Activated CD4-positive, alpha-beta T cell treated with anti-CD3 and anti-CD28 coated beads, Interleukin-2, amount 10 ng/mL, durations not matched to agents 24 days and 14 days (primary cell): ENCODE measurements at regions not wholly inside any gene's neighbourhood (a gene's known extent, or its start where the extent isn't known, plus 50 kb on each side); places are given as distances from the start of the nearest gene placed in this dataset.
"Not testable (repeated sequence)": the region's sequence is repeated elsewhere in the genome, so short reads cannot be mapped to it uniquely, and the experiment has no call there.

Experiments
- DNase-seq: peaks from one replicate; pipeline ENCODE4 v3.0.0; 2022
- H3K27ac Mint-ChIP-seq: one replicate; pipeline ENCODE4 v1.8.0; 2022; ENCODE audit warnings: mild to moderate bottlenecking, mixed read lengths
- H3K27me3 Mint-ChIP-seq: one replicate; pipeline ENCODE4 v1.8.0; 2022; ENCODE audit warnings: mixed read lengths
- H3K36me3 Mint-ChIP-seq: one replicate; pipeline ENCODE4 v1.8.0; 2022; ENCODE audit warnings: low read depth, mild to moderate bottlenecking, mixed read lengths
- H3K4me1 Mint-ChIP-seq: one replicate; pipeline ENCODE4 v1.8.0; 2021; ENCODE audit warnings: mixed read lengths
- H3K4me3 Mint-ChIP-seq: one replicate; pipeline ENCODE4 v1.8.0; 2022; ENCODE audit warnings: mild to moderate bottlenecking, moderate library complexity, mixed read lengths
- H3K9me3 Mint-ChIP-seq: one replicate; pipeline ENCODE4 v1.8.0; 2021; ENCODE audit warnings: mixed read lengths
- intact Hi-C: fragments of 100-400 bp; cut with micrococcal nuclease; formaldehyde crosslinking; loops from one replicate; pipeline ENCODE4 v1.15.1; 2023

DNA sequence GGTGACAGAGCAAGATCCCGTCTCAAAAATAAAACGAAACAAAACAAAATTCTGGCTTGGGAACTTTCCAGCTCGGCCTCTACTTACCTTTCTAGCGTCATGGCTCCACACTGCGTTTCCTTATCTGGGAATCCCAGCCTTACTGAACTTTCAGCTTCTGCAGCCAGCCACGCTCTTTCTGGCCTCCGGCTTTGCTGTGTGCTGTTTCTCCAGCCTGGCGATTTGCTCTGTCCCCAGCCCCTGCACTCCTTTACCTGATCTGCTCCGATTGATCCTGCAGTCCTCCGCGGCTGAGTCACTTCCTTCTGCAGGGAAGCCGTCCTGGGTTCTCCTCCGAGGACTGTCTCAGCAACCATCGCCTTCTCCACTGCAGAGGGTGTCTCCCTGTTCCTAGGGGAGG lies 71.0 kb upstream of the FAM171A1 start:
- Mint-ChIP-seq H3K9me3 (no peaks in the 10 kb centered on the region), H3K27ac (no peak overlapping the region)
- intact Hi-C loops: no loop called here

DNA sequence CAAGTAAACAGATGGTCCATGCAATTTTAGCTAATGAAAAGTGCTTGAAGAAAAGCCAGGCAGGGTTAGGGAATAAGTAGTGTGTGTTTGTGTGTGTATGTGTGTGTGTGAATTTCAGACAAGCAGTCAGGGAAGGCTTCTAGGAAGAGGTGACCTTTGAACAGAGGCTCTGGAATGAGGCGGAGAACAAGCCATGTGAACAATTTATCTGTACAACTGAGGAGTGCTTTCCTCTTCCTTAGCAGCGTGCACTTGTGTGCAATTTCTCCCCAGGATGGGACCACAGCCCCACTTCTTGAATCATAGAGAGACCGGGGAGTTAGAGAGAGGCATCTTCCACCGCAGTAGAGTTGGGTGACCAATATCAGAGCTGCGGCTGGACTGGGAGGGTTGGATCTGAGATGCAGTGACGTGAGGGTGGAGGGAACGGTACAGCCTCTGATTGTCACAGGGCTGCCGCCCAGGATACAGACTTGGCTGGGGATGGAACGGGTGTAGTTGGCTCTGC lies 69.2 kb upstream of the FAM171A1 start:
- H3K27ac Mint-ChIP-seq: no peak overlapping the region
- H3K27me3 Mint-ChIP-seq: peaks cover 20% of the 10 kb centered on the region
- intact Hi-C loops: no loop called here
- H3K9me3 Mint-ChIP-seq: no peaks in the 10 kb centered on the region
- no peaks in the 10 kb centered on the region for H3K36me3 Mint-ChIP-seq
- H3K4me1 Mint-ChIP-seq: no peaks in the 10 kb centered on the region
- no peak overlapping the region for H3K4me3 Mint-ChIP-seq
- no peak for DNase-seq

More for the DNA sequence above, 71.0 kb upstream of the FAM171A1 start:
- H3K4me1 Mint-ChIP-seq: no peaks in the 10 kb centered on the region
- H3K4me3 Mint-ChIP-seq: no peak overlapping the region
- peaks cover 15% of the 10 kb centered on the region for H3K27me3 Mint-ChIP-seq
- H3K36me3 Mint-ChIP-seq: no peaks in the 10 kb centered on the region
- no peak for DNase-seq

DNA sequence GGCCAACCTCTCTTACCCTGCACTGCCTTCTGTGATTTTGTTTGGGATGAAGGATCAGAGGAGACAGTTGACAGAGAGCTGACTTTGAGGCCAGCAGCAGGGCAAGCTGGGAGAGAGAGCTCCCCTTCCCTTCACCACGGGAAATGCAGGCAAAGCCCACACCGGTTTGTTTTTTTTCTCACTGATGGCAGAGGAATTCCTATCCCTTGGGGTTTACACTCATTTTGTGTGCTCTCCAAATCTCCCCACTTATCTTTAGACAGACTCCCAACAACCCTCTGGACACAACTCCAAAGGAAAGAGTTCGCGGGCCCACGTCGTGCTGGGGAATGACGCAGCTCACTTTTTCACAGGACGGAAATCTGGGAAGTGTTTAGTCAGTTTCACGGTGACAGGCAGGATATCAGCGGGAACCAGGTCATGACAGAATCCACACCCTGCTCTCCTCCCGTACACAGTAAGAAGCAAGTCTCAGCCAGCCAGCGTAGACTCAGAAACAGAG lies 68.3 kb upstream of the FAM171A1 start:
- no peaks in the 10 kb centered on the region for H3K9me3 Mint-ChIP-seq
- H3K36me3 Mint-ChIP-seq: no peaks in the 10 kb centered on the region
- H3K27me3 Mint-ChIP-seq: peaks cover 20% of the 10 kb centered on the region
- H3K27ac Mint-ChIP-seq: no peak overlapping the region
- H3K4me3 Mint-ChIP-seq: no peak overlapping the region
- intact Hi-C loops: no loop called here
- DNase-seq: no peak
- no peaks in the 10 kb centered on the region for H3K4me1 Mint-ChIP-seq

DNA sequence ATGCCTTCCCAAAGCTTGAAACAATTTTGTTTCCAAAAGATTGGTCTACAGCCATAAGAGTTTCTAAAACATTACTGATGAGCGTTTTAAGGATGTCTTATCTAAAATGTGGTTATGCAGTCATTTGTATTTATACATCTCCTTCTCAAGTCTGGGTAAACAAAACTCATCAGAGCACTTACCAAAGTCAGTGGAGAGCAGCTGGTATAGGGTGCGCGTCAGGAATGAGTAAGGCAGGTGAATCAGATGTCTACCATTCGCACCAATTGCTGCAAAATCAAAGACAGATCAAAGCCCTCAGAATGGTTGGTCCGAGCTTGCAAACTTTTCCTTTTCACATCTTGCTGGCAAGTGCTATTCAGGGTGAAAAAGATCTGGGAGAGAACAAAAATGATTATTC lies 65.6 kb upstream of the FAM171A1 start:
- peaks cover 24% of the 10 kb centered on the region for H3K27me3 Mint-ChIP-seq
- H3K36me3 Mint-ChIP-seq: no peaks in the 10 kb centered on the region
- H3K9me3 Mint-ChIP-seq: no peaks in the 10 kb centered on the region
- peaks cover 5% of the 10 kb centered on the region for H3K4me1 Mint-ChIP-seq
- DNase-seq: no peak
- H3K4me3 Mint-ChIP-seq: no peak overlapping the region
- intact Hi-C loops: no loop called here
- H3K27ac Mint-ChIP-seq: no peak overlapping the region

DNA sequence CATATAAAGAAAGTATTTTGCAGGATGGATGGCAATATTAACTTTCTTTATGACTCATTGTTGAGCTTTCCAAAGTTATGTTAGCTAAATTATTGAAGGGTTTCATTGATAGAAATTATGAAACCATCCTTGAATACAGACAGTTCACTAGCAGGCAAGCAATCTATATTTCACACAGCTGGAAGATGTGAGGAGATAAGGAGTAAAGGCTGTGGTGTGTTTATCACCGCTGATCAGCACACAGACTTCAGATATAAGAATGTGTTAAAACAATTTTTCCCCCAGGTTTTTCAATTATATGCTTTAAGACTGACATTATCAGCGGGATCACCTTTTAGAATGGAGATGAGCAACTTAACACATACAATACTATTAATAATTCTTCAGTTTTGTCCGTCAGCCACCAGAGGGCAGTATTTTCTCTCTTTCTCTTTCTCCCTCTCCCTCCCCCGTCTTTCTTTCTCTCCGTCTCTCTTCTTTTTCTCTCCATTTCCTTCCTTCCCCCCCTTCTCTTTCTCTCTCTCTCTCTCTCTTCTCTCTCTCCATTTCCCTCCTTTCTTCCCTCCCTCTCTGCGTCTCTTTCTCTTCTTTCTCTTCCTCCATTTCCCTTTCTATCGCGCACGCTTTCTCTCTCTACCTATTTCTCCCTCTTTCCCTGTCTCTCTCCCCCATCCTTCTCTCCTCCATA lies 62.9 kb upstream of the FAM171A1 start:
- intact Hi-C loops: loop anchor here (5.0 kb wide), 2 partner anchors 293 to 388 kb away; no protein-coding TSS in a partner anchor
- H3K27me3 Mint-ChIP-seq: peaks cover 15% of the 10 kb centered on the region
- H3K4me3 Mint-ChIP-seq: peak overlapping the region; percentile 85
- peaks cover 5% of the 10 kb centered on the region for H3K4me1 Mint-ChIP-seq
- H3K36me3 Mint-ChIP-seq: no peaks in the 10 kb centered on the region
- peak; percentile 81 for DNase-seq
- no peaks in the 10 kb centered on the region for H3K9me3 Mint-ChIP-seq
- H3K27ac Mint-ChIP-seq: no peak overlapping the region

DNA sequence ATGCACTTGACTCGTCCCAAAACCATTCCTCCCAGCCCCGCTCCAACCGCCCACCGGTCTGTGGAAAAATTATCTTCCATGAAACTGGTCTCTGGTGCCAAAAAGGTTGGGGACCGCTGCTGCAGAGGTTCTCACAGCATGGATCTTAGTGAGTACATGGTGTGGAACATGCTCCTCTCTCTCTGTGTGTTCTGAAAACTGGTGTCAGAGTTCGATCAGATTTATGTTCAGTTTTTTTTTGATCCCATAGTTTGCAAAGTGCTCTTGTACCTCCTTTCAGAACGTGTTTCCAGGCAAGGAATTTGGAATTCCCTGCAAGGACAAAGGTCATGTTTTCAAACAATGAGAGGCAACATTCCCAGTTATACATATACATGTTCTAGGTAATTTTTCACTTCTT lies 61.2 kb upstream of the FAM171A1 start:
- intact Hi-C loops: loop anchor here (5.0 kb wide), 2 partner anchors 295 to 390 kb away; no protein-coding TSS in a partner anchor

DNA sequence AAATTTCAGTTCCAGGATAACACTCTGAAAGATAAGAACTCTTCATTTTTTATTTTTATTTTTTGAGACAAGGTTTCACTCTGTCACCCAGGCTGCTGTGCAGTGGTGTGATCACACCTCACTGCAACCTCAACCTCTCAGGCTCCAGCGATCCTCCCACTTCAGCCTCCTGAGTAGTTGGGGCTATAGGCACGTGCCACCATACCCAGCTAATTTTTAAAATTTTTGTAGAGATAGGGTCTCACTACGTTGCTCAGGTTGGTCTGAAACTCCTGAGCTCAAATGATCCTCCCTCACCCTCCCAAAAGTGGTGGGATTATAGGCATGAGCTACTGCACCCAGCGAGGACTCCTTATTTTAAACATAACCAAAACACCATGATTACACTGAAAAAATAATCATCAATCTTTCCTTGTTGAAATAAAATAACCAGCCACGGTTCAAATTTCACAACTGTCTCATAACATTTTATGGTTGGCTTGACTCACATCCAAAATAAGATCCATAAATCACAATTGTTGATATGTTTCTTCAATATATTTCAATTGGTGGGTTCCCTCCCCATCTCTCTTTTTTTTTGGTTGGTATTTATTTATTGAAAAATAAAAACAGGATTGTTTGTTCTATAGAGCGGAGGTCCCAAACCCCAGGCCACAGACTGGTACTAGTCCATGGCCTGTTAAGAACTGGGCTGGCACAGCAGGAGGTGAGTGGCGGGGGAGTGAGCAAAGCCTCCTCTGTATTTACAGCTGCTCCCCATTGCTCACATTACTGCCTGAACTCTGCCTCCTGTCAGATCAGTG lies 60.1 kb upstream of the FAM171A1 start:
- Mint-ChIP-seq H3K4me3 (no peak overlapping the region), H3K9me3 (no peaks in the 10 kb centered on the region), H3K4me1 (peaks cover 5% of the 10 kb centered on the region), H3K27me3 (peaks cover 9% of the 10 kb centered on the region), H3K36me3 (no peaks in the 10 kb centered on the region), H3K27ac (no peak overlapping the region)
- no peak for DNase-seq
- intact Hi-C loops: loop anchor here (5.0 kb wide), 2 partner anchors 296 to 391 kb away; no protein-coding TSS in a partner anchor

More for the DNA sequence above, 61.2 kb upstream of the FAM171A1 start:
- H3K36me3 Mint-ChIP-seq: no peaks in the 10 kb centered on the region
- peaks cover 15% of the 10 kb centered on the region for H3K27me3 Mint-ChIP-seq
- H3K9me3 Mint-ChIP-seq: no peaks in the 10 kb centered on the region
- no peak for DNase-seq
- H3K27ac Mint-ChIP-seq: no peak overlapping the region
- no peak overlapping the region for H3K4me3 Mint-ChIP-seq
- peaks cover 5% of the 10 kb centered on the region for H3K4me1 Mint-ChIP-seq

DNA sequence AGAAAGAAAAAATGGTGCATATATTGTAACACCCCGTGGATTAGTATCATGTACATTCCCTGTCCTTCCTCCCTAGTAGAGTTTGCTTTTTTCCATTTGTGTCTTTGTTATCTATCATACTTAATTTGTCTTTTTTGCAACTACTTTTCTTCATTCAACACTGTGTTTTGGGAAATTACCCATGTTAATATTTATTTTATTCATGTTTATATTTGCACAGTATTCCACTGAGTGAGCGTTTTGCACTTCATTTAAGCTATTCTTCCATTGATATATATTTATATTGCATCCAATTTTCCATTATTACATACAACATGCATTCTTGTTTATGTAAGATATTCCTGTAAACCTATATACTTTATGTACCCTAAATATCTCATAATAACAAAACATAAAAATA lies 57.6 kb upstream of the FAM171A1 start:
- peaks cover 5% of the 10 kb centered on the region for H3K27me3 Mint-ChIP-seq
- no peak overlapping the region for H3K4me3 Mint-ChIP-seq
- no peak for DNase-seq
- H3K9me3 Mint-ChIP-seq: no peaks in the 10 kb centered on the region
- H3K36me3 Mint-ChIP-seq: no peaks in the 10 kb centered on the region
- intact Hi-C loops: no loop called here
- no peaks in the 10 kb centered on the region for H3K4me1 Mint-ChIP-seq
- no peak overlapping the region for H3K27ac Mint-ChIP-seq

DNA sequence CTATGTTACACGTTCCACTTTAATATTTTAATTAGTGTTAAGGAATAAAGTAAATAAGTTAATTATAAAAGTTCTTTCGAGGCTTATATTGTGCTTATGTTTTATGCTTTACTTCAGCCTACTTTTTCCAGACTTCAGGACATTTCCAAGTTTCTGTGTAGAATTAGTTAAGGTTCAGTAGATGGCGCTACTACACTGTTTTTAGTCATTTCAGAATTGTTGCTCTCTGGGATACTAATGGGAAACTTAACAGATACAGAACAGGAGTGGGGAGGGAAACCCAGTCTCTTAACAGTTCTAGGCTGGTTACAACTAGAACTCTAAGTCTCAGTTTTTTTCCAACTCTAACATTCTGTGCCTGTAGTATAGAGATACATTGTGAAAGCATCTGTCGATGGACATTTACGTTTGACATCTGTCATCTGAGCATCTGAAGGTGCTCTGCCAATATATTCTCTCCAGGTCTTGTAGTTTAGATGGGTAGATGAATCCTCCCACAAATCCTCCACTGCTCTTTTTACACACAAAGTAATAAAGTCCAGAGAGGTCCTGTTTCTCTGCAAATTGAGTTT lies 56.8 kb upstream of the FAM171A1 start:
- Mint-ChIP-seq H3K36me3 (no peaks in the 10 kb centered on the region), H3K4me1 (no peaks in the 10 kb centered on the region), H3K27me3 (peaks cover 5% of the 10 kb centered on the region), H3K9me3 (no peaks in the 10 kb centered on the region), H3K27ac (no peak overlapping the region), H3K4me3 (no peak overlapping the region)
- DNase-seq: no peak
- intact Hi-C loops: no loop called here

DNA sequence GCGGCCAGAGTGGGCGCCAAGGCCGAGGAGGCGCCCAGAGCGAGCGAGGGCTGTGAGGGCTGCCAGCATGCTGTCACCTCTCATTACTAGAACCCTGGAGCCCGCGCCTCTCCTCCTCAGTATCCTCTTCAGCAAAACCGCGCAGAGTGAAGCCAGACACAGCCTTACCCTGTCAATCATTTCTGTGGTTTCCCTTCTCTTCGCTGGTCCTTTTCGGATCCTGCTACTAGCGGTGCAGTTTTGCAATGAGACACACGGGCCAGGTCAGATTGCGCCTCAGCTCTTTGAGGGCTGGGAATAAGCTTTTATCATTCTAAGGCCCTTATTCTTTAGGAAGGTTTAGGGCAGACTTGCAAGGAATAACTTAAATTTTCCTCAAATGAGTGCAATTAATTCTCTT lies 55.5 kb upstream of the FAM171A1 start:
- Mint-ChIP-seq H3K36me3 (no peaks in the 10 kb centered on the region), H3K27ac (no peak overlapping the region), H3K4me1 (no peaks in the 10 kb centered on the region), H3K4me3 (no peak overlapping the region), H3K27me3 (peaks cover 2% of the 10 kb centered on the region), H3K9me3 (no peaks in the 10 kb centered on the region)
- no peak for DNase-seq
- intact Hi-C loops: no loop called here

DNA sequence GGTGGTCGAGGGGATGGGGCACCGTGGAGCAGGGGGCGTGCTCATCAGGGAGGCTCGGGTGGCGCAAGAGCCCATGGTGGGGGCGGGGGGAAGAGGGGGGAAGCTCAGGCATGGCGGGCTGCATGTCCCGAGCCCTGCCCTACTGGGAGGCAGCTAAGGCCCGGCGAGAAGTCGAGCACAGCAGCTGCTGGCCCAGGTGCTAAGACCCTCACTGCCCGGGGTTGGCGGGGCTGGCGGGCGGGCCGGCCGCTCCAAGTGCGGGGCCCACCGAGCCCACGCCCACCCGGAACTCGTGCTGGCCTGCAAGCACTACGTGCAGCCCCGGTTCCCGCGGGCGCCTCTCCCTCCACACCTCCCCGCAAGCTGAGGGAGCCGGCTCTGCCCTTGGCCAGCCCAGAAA lies 55.0 kb upstream of the FAM171A1 start:
- intact Hi-C loops: no loop called here
- Mint-ChIP-seq H3K9me3 (no peaks in the 10 kb centered on the region), H3K4me3 (no peak overlapping the region), H3K36me3 (no peaks in the 10 kb centered on the region), H3K27ac (no peak overlapping the region), H3K27me3 (peaks cover 2% of the 10 kb centered on the region), H3K4me1 (no peaks in the 10 kb centered on the region)
- no peak for DNase-seq

DNA sequence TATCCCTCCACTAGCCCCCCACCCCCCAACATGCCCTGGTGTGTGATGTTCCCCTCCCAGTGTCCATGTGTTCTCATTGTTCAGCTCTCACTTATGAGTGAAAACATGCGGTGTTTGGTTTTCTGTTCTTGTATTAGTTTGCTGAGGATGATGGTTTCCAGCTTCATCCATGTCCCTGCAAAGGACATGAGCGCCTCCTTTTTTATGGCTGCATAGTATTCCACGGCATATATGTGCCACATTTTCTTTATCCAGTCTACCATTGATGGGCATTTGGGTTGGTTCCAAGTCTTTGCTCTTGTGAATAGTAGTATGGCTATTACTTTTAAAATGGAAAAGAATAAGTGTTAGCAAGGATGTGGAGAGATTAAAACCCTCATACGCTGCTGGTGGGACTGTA lies 50.8 kb upstream of the FAM171A1 start:
- H3K9me3 Mint-ChIP-seq, H3K4me1 Mint-ChIP-seq, H3K27me3 Mint-ChIP-seq, H3K36me3 Mint-ChIP-seq, DNase-seq, H3K27ac Mint-ChIP-seq, H3K4me3 Mint-ChIP-seq, intact Hi-C loops: not testable (repeated sequence)
